ENCODE measurements at regions not wholly inside any gene's neighbourhood (a gene's known extent, or its start where the extent isn't known, plus 50 kb on each side); places are given as distances from the start of the nearest gene placed in this dataset.

DNA sequence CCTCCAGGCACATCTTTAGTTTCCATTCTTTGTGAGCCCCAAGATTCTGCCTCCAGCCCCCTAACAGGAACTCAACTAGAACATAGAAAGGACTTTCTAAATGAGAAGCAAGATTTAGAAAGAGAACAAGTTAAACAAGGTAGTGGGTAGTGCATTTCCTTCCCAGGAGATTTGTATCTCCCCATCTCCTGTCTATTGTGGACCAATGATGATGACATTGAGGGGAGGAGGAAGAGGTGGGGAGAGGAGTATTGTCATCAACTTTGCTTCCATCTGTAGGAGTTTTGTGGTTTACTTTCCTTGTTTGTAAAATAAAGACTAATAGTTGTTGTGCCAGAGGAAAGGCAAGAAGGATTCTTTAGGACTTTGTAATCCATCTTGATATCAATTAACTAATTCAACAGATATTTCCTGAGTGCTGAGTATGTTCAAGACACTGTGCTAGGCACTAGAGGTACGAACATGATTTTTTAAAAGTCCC lies 235.3 kb upstream of the ROPN1 start:
- TF ChIP-seq, protein P1, sequence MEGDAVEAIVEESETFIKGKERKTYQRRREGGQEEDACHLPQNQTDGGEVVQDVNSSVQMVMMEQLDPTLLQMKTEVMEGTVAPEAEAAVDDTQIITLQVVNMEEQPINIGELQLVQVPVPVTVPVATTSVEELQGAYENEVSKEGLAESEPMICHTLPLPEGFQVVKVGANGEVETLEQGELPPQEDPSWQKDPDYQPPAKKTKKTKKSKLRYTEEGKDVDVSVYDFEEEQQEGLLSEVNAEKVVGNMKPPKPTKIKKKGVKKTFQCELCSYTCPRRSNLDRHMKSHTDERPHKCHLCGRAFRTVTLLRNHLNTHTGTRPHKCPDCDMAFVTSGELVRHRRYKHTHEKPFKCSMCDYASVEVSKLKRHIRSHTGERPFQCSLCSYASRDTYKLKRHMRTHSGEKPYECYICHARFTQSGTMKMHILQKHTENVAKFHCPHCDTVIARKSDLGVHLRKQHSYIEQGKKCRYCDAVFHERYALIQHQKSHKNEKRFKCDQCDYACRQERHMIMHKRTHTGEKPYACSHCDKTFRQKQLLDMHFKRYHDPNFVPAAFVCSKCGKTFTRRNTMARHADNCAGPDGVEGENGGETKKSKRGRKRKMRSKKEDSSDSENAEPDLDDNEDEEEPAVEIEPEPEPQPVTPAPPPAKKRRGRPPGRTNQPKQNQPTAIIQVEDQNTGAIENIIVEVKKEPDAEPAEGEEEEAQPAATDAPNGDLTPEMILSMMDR (IDR thresholded peaks at IDR 0.05) = no peak
- TF ChIP-seq POLR2A (IDR thresholded peaks at IDR 0.05) (no peak), POLR2AphosphoS5 (IDR thresholded peaks at IDR 0.05) (no peak)
